Choroid plexus epithelial cell (primary cell): ENCODE measurements at regions not wholly inside any gene's neighbourhood (a gene's known extent, or its start where the extent isn't known, plus 50 kb on each side); places are given as distances from the start of the nearest gene placed in this dataset.

Source experiments
- DNase-seq: peaks from one replicate; pipeline ENCODE4 v3.0.0-alpha.2; 2010; ENCODE audit warnings: low read depth
- H3K4me3 ChIP-seq: 2 replicates; pipeline ENCODE4 v1.5.1; 2011; ENCODE audit warnings: low read depth, mild to moderate bottlenecking, control low read depth, low read length, moderate library complexity
- CTCF ChIP-seq: conservative IDR thresholded peaks from 2 replicates; pipeline ENCODE4 v1.5.1; 2011; ENCODE audit warnings: low read depth, mild to moderate bottlenecking, control low read depth, inconsistent platforms, low read length, moderate library complexity

GRCh38 chr6:137370871-137371633 lies 123.1 kb downstream of the OLIG3 start:
- TF ChIP-seq CTCF, result peak; percentile 23
- H3K4me3 ChIP-seq, result no peak overlapping the region
- no peak for DNase-seq

- H3K4me3 ChIP-seq, result no peak overlapping the region
Measured at GRCh38 chr6:137369136-137369535, 125.1 kb downstream of the OLIG3 start.

GRCh38 chr6:137365707-137366437 lies 128.3 kb downstream of the OLIG3 start:
- H3K4me3 ChIP-seq, result no peak overlapping the region
- no peak for DNase-seq
- no peak for TF ChIP-seq CTCF

More at GRCh38 chr6:137369136-137369535, 125.1 kb downstream of the OLIG3 start:
- no peak for DNase-seq
- no peak for TF ChIP-seq CTCF

- H3K4me3 ChIP-seq, result no peak overlapping the region
- TF ChIP-seq CTCF, result no peak
- DNase-seq, result peak; percentile 62
Measured at GRCh38 chr6:137363805-137364138, 130.4 kb downstream of the OLIG3 start.

GRCh38 chr6:137362878-137363804 lies 131.1 kb downstream of the OLIG3 start:
- no peak for TF ChIP-seq CTCF
- no peak overlapping the region for H3K4me3 ChIP-seq
- DNase-seq, result no peak

- no peak for TF ChIP-seq CTCF
Measured at GRCh38 chr6:137361701-137362100, 132.5 kb downstream of the OLIG3 start.

More at GRCh38 chr6:137361701-137362100, 132.5 kb downstream of the OLIG3 start:
- no peak for DNase-seq
- H3K4me3 ChIP-seq, result no peak overlapping the region
